ENCODE measurements at regions not wholly inside any gene's neighbourhood (a gene's known extent, or its start where the extent isn't known, plus 50 kb on each side); places are given as distances from the start of the nearest gene placed in this dataset.
"Not testable (repeated sequence)": the region's sequence is repeated elsewhere in the genome, so short reads cannot be mapped to it uniquely, and the experiment has no call there.

DNA sequence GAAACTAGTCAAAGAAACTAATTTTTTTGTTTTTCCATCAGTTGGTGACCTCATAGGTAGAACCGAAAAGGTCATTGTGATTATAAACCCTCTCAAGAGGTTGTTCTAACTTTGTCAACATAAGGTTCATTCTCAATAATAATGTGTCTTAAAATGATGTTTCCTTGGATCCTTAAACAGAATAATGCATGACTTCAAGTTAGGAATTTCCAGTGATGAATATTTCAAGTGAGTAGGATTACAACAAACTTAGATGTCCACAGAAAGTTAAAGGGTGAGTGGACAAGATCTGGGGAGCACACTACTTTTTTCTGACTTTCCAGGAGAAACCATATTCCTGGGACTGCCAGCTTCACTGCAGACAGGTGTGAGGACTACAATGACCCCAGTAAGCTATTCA lies 239.0 kb upstream of the PTGER4 start:
- H3K9me3 Mint-ChIP-seq: peaks cover 6 to 16% (median 8%) of the 10 kb centered on the region in 3 donors
- H3K27me3 Mint-ChIP-seq: no peaks in the 10 kb centered on the region
- Histone ChIP-seq H3K4me3 (ENCODE audit: control insufficient read depth in 1 of 2, extremely low read depth in 1 of 2, low read length in 1 of 2) (no peak overlapping the region), H3K9me3 (no peaks in the 10 kb centered on the region), H3K36me3 (ENCODE audit: control insufficient read depth in 2 of 2, extremely low read depth in 1 of 2, insufficient read depth in 1 of 2, low read length in 1 of 2) (no peaks in the 10 kb centered on the region), H3K27ac (ENCODE audit: low read length) (peak overlapping the region; percentile 58), H3K27me3 (replicated peaks in 1 of 2; ENCODE audit: control insufficient read depth in 2 of 2, extremely low read depth in 1 of 2, insufficient read depth in 2 of 2, low read length in 1 of 2) (no peaks in the 10 kb centered on the region), H3K4me1 (ENCODE audit: control insufficient read depth in 1 of 2, extremely low read depth in 1 of 2, insufficient read depth in 2 of 2, low read length in 2 of 2) (peaks cover 37 to 38% of the 10 kb centered on the region in 2 experiments)
- H3K27ac Mint-ChIP-seq: peak overlapping the region; percentile 67 to 71
- ChIA-PET POLR2A (interaction anchor here (0.6 to 3.1 kb wide), 4 partner anchors 9 to 35 kb away, joined by 3 to 26 read pairs (median 8); no protein-coding TSS in a partner anchor), CTCF (interaction anchor here in 1 of 2 donors (1.0 kb wide), 1 partner anchor 30 kb away, joined by 3 read pairs; no protein-coding TSS in a partner anchor)
- DNase-seq: no peak
- peak overlapping the region in 1 of 3 donors; percentile 69 for H3K4me3 Mint-ChIP-seq
- H3K36me3 Mint-ChIP-seq: no peaks in the 10 kb centered on the region
- peaks cover 51 to 57% (median 56%) of the 10 kb centered on the region in 3 donors for H3K4me1 Mint-ChIP-seq
- no CpG with 5 or more reads among the region's 1 CpG for WGBS (ENCODE audit: insufficient coverage)
- ATAC-seq (replicated peaks in 1 of 4): no peak

DNA sequence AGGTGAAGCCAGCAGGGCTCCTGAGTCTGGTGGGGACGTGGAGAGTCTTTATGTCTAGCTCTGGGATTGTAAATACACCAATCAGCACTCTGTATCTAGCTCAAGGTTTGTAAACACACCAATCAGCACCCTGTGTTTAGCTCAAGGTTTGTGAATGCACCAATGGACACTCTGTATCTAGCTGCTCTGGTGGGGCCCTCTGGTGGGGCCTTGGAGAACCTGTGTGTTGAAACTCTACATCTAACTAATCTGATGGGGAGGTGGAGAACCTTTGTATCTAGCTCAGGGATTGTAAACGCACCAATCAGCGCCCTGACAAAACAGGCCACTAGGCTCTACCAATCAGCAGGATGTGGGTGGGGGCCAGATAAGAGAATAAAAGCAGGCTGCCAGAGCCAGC lies 240.6 kb upstream of the PTGER4 start:
- H3K4me1 ChIP-seq (ENCODE audit: control insufficient read depth in 1 of 2, extremely low read depth in 1 of 2, insufficient read depth in 2 of 2, low read length in 2 of 2): peaks cover 37 to 39% of the 10 kb centered on the region in 2 experiments
- no CpG with 5 or more reads among the region's 3 CpGs for WGBS (ENCODE audit: insufficient coverage)
- ATAC-seq (replicated peaks in 1 of 4); H3K36me3 ChIP-seq (ENCODE audit: control insufficient read depth in 2 of 2, extremely low read depth in 1 of 2, insufficient read depth in 1 of 2, low read length in 1 of 2); H3K9me3 Mint-ChIP-seq; H3K36me3 Mint-ChIP-seq; H3K9me3 ChIP-seq; H3K4me3 ChIP-seq (ENCODE audit: control insufficient read depth in 1 of 2, extremely low read depth in 1 of 2, low read length in 1 of 2); H3K27me3 ChIP-seq (replicated peaks in 1 of 2; ENCODE audit: control insufficient read depth in 2 of 2, extremely low read depth in 1 of 2, insufficient read depth in 2 of 2, low read length in 1 of 2); POLR2A ChIA-PET; H3K27me3 Mint-ChIP-seq; H3K27ac ChIP-seq (ENCODE audit: low read length): not testable (repeated sequence)
- Mint-ChIP-seq H3K4me1 (peaks cover 63 to 67% (median 65%) of the 10 kb centered on the region in 3 donors), H3K4me3 (peak overlapping the region in 1 of 3 donors; percentile 50), H3K27ac (peak overlapping the region; percentile 30 to 75)
- peak in 25 of 35 experiments; percentile 16 to 47 (median 31) for DNase-seq
- CTCF ChIA-PET: interaction anchor here (0.9 to 4.1 kb wide), 5 partner anchors 28 to 491 kb away, joined by 3 to 30 read pairs (median 3); no protein-coding TSS in a partner anchor

DNA sequence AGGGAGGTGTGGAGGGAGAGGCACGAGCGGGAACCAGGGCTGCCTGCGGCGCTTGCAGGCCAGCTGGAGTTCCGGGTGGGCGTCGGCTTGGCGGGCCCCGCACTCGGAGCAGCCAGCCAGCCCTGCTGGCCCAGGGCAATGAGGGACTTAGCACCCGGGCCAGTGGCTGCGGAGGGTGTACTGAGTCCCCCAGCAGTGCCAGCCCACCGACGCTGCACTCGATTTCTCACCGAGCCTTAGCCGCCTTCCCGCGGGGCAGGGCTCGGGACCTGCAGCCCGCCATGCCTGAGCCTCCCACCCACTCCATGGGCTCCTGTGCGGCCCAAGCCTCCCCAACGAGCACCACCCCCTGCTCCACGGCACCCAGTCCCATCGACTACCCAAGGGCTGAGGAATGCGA lies 241.1 kb upstream of the PTGER4 start:
- DNase-seq; POLR2A ChIA-PET; H3K36me3 ChIP-seq (ENCODE audit: control insufficient read depth in 2 of 2, extremely low read depth in 1 of 2, insufficient read depth in 1 of 2, low read length in 1 of 2); H3K36me3 Mint-ChIP-seq; H3K9me3 Mint-ChIP-seq; H3K9me3 ChIP-seq; H3K4me3 Mint-ChIP-seq; H3K4me3 ChIP-seq (ENCODE audit: control insufficient read depth in 1 of 2, extremely low read depth in 1 of 2, low read length in 1 of 2); ATAC-seq (replicated peaks in 1 of 4); H3K27me3 ChIP-seq (replicated peaks in 1 of 2; ENCODE audit: control insufficient read depth in 2 of 2, extremely low read depth in 1 of 2, insufficient read depth in 2 of 2, low read length in 1 of 2); H3K27ac ChIP-seq (ENCODE audit: low read length); H3K27me3 Mint-ChIP-seq: not testable (repeated sequence)
- peak overlapping the region in 1 of 2 donors; percentile 30 for H3K27ac Mint-ChIP-seq
- WGBS (ENCODE audit: insufficient coverage): 100% methylated on average over 9 of the region's 26 CpGs
- CTCF ChIA-PET: interaction anchor here (0.9 to 4.1 kb wide), 4 partner anchors 28 to 491 kb away, joined by 3 to 30 read pairs (median 4); no protein-coding TSS in a partner anchor
- peaks cover 68 to 71% (median 69%) of the 10 kb centered on the region in 3 donors for H3K4me1 Mint-ChIP-seq
- H3K4me1 ChIP-seq (ENCODE audit: control insufficient read depth in 1 of 2, extremely low read depth in 1 of 2, insufficient read depth in 2 of 2, low read length in 2 of 2): peaks cover 37 to 39% of the 10 kb centered on the region in 2 experiments

DNA sequence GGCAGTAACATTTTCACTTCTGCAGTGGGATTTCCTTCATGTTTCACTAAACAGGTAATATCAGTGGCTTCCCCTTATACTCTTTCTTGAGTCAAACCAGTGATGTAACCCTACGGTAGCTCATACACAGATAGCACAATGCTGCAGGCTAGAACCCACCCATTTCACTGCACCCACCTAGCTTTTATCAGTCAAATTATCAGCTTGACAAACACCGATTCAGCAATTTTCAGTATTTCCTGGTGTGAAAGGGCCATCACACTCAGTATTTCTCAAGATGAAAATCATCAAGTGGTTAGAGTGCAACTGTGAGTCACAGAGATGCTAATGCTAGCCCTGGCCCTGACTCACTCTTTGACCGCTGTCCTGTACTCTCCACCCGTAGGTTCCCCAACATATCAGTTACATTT lies 242.3 kb upstream of the PTGER4 start:
- Histone ChIP-seq H3K9me3 (no peaks in the 10 kb centered on the region), H3K36me3 (ENCODE audit: control insufficient read depth in 2 of 2, extremely low read depth in 1 of 2, insufficient read depth in 1 of 2, low read length in 1 of 2) (no peaks in the 10 kb centered on the region), H3K4me1 (ENCODE audit: control insufficient read depth in 1 of 2, extremely low read depth in 1 of 2, insufficient read depth in 2 of 2, low read length in 2 of 2) (peaks cover 31 to 38% of the 10 kb centered on the region in 2 experiments), H3K27me3 (replicated peaks in 1 of 2; ENCODE audit: control insufficient read depth in 2 of 2, extremely low read depth in 1 of 2, insufficient read depth in 2 of 2, low read length in 1 of 2) (no peaks in the 10 kb centered on the region), H3K4me3 (ENCODE audit: control insufficient read depth in 1 of 2, extremely low read depth in 1 of 2, low read length in 1 of 2) (no peak overlapping the region), H3K27ac (ENCODE audit: low read length) (peak overlapping the region; percentile 94)
- H3K9me3 Mint-ChIP-seq: peaks cover 0 to 6% (median 3%) of the 10 kb centered on the region in 3 donors
- H3K27me3 Mint-ChIP-seq: no peaks in the 10 kb centered on the region
- CTCF ChIA-PET: interaction anchor here (0.6 to 4.1 kb wide), 14 partner anchors 10 to 490 kb away, joined by 3 to 30 read pairs (median 4); partner anchors contain the start of gene PTGER4 (in 1 of the 2)
- no peaks in the 10 kb centered on the region for H3K36me3 Mint-ChIP-seq
- DNase-seq (peak in 14 of 35 experiments; percentile 10 to 67 (median 23)), ATAC-seq (replicated peaks in 1 of 4) (peak in 3 of 4 experiments; percentile 25 to 38 (median 35))
- peaks cover 58 to 65% (median 64%) of the 10 kb centered on the region in 3 donors for H3K4me1 Mint-ChIP-seq
- H3K4me3 Mint-ChIP-seq: no peak overlapping the region
- peak overlapping the region; percentile 95 to 97 for H3K27ac Mint-ChIP-seq
- POLR2A ChIA-PET: interaction anchor here (0.6 to 2.8 kb wide), 10 partner anchors 26 to 245 kb away, joined by 3 to 40 read pairs (median 4); no protein-coding TSS in a partner anchor
- 10% methylated on average over 1 of the region's 4 CpGs for WGBS (ENCODE audit: insufficient coverage)

DNA sequence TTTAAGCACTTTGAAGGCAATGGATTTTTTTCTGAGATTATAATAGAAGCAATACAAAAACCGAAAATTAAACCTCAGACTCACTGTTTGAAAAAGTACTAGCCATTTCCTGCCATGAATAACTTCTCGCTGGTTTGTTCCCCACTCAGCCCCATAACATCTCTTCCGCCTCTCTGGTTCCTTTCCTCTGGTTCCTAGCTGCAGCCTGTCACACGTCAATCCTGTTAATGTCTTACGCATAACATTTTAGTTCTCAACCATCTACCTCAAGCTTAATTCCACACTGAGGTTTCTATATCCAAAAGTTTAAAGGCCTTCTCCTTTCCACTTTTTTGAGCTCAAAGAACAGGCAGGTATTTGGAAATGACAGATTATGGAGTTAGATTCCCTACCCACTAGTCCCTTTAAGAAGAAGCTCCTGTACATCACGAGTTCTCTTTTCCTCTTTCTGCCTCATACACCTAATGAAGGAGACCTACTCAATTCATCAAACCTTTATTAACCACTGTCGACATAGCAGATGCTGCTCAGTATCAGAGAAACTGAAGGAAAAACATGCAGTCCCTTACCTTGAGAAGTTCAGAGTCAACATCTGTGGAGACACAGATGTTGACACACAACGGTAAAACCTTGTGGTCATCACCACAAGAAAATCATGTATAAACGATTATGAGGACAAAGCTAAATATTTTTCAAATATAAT lies 243.0 kb upstream of the PTGER4 start:
- Histone ChIP-seq H3K27me3 (replicated peaks in 1 of 2; ENCODE audit: control insufficient read depth in 2 of 2, extremely low read depth in 1 of 2, insufficient read depth in 2 of 2, low read length in 1 of 2) (no peaks in the 10 kb centered on the region), H3K4me3 (ENCODE audit: control insufficient read depth in 1 of 2, extremely low read depth in 1 of 2, low read length in 1 of 2) (no peak overlapping the region), H3K9me3 (no peaks in the 10 kb centered on the region), H3K27ac (ENCODE audit: low read length) (peak overlapping the region; percentile 94), H3K36me3 (ENCODE audit: control insufficient read depth in 2 of 2, extremely low read depth in 1 of 2, insufficient read depth in 1 of 2, low read length in 1 of 2) (no peaks in the 10 kb centered on the region), H3K4me1 (ENCODE audit: control insufficient read depth in 1 of 2, extremely low read depth in 1 of 2, insufficient read depth in 2 of 2, low read length in 2 of 2) (peaks cover 23 to 32% of the 10 kb centered on the region in 2 experiments)
- 9% methylated on average over 5 of the region's 9 CpGs for WGBS (ENCODE audit: insufficient coverage)
- DNase-seq (peak in 33 of 35 experiments; percentile 32 to 80 (median 61)), ATAC-seq (replicated peaks in 1 of 4) (peak; percentile 83 to 96 (median 90))
- peak overlapping the region; percentile 95 to 97 for H3K27ac Mint-ChIP-seq
- ChIA-PET POLR2A (interaction anchor here (0.6 to 2.8 kb wide), 11 partner anchors 9 to 215 kb away, joined by 3 to 40 read pairs (median 3); no protein-coding TSS in a partner anchor), CTCF (interaction anchor here (0.5 to 4.1 kb wide), 17 partner anchors 10 to 414 kb away, joined by 3 to 30 read pairs (median 4); partner anchors contain the start of gene PTGER4 (in 1 of the 2))
- H3K4me1 Mint-ChIP-seq: peaks cover 50 to 58% (median 57%) of the 10 kb centered on the region in 3 donors
- H3K36me3 Mint-ChIP-seq: no peaks in the 10 kb centered on the region
- peak overlapping the region; percentile 46 to 63 (median 53) for H3K4me3 Mint-ChIP-seq
- H3K9me3 Mint-ChIP-seq: peaks cover 0 to 6% (median 3%) of the 10 kb centered on the region in 3 donors
- H3K27me3 Mint-ChIP-seq: no peaks in the 10 kb centered on the region

DNA sequence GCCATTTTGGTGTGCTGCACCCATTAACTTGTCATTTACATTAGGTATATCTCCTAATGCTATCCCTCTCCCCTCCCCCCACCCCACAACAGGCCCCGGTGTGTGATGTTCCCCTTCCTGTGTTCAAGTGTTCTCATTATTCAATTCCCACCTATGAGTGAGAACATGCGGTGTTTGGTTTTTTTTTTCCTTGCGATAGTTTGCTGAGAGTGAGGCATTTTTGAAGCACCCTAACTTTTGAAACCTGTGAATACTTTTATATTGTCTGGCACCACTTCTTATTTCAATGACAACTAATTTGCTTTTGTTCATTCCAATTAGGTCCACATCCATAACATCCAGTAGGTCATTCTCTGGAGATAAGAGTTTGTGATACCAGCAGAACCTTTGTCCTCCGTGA lies 244.0 kb upstream of the PTGER4 start:
- not testable (repeated sequence) for H3K36me3 ChIP-seq (ENCODE audit: control insufficient read depth in 2 of 2, extremely low read depth in 1 of 2, insufficient read depth in 1 of 2, low read length in 1 of 2); ATAC-seq (replicated peaks in 1 of 4); H3K4me3 ChIP-seq (ENCODE audit: control insufficient read depth in 1 of 2, extremely low read depth in 1 of 2, low read length in 1 of 2); H3K9me3 ChIP-seq; H3K9me3 Mint-ChIP-seq; H3K27me3 Mint-ChIP-seq; H3K36me3 Mint-ChIP-seq; H3K27me3 ChIP-seq (replicated peaks in 1 of 2; ENCODE audit: control insufficient read depth in 2 of 2, extremely low read depth in 1 of 2, insufficient read depth in 2 of 2, low read length in 1 of 2)
- ChIA-PET POLR2A (interaction anchor here (0.6 to 2.8 kb wide), 4 partner anchors 24 to 158 kb away, joined by 3 to 40 read pairs (median 10); no protein-coding TSS in a partner anchor), CTCF (interaction anchor here in 1 of 2 donors (1.3 kb wide), 1 partner anchor 25 kb away, joined by 3 read pairs; no protein-coding TSS in a partner anchor)
- peaks cover 41 to 50% (median 48%) of the 10 kb centered on the region in 3 donors for H3K4me1 Mint-ChIP-seq
- DNase-seq: peak in 1 of 35 experiments; percentile 37
- H3K27ac Mint-ChIP-seq: peak overlapping the region; percentile 95 to 97
- no CpG with 5 or more reads among the region's 4 CpGs for WGBS (ENCODE audit: insufficient coverage)
- H3K4me3 Mint-ChIP-seq: peak overlapping the region; percentile 14 to 63 (median 37)
- H3K27ac ChIP-seq (ENCODE audit: low read length): peak overlapping the region; percentile 94
- peaks cover 16 to 26% of the 10 kb centered on the region in 2 experiments for H3K4me1 ChIP-seq (ENCODE audit: control insufficient read depth in 1 of 2, extremely low read depth in 1 of 2, insufficient read depth in 2 of 2, low read length in 2 of 2)

Measured in T-cell (primary cell).